ENCODE measurements at regions not wholly inside any gene's neighbourhood (a gene's known extent, or its start where the extent isn't known, plus 50 kb on each side); places are given as distances from the start of the nearest gene placed in this dataset.
"Not testable (repeated sequence)": the region's sequence is repeated elsewhere in the genome, so short reads cannot be mapped to it uniquely, and the experiment has no call there.

GRCh38 chr18:11470941-11471340 lies 138.5 kb upstream of the SLC35G4 start:
- no peak for TF ChIP-seq CTCF (IDR thresholded peaks at IDR 0.05)
- no peaks in the 10 kb centered on the region for H3K27me3 ChIP-seq
- DNase-seq (ENCODE audit: low spot score in 2 of 2), result no peak
- no peaks in the 10 kb centered on the region for H3K4me1 ChIP-seq
- no peaks in the 10 kb centered on the region for H3K36me3 ChIP-seq
- no peaks in the 10 kb centered on the region for H3K9me3 ChIP-seq
- H3K27ac ChIP-seq, result no peak overlapping the region
- no peak overlapping the region for H3K4me3 ChIP-seq
- intact Hi-C loops (cut with DNase I), result no loop called here

GRCh38 chr18:11468617-11469016 lies 140.8 kb upstream of the SLC35G4 start:
- no peak for TF ChIP-seq CTCF (IDR thresholded peaks at IDR 0.05)
- Histone ChIP-seq H3K27me3 (no peaks in the 10 kb centered on the region), H3K27ac (no peak overlapping the region), H3K9me3 (no peaks in the 10 kb centered on the region), H3K4me3 (no peak overlapping the region), H3K36me3 (no peaks in the 10 kb centered on the region), H3K4me1 (no peaks in the 10 kb centered on the region)
- intact Hi-C loops (cut with DNase I), result no loop called here
- no peak for DNase-seq (ENCODE audit: low spot score in 2 of 2)

- Histone ChIP-seq H3K36me3 (no peaks in the 10 kb centered on the region), H3K9me3 (no peaks in the 10 kb centered on the region), H3K27me3 (no peaks in the 10 kb centered on the region), H3K27ac (no peak overlapping the region), H3K4me3 (no peak overlapping the region), H3K4me1 (no peaks in the 10 kb centered on the region)
- DNase-seq (ENCODE audit: low spot score in 2 of 2), result no peak
- no peak for TF ChIP-seq CTCF (IDR thresholded peaks at IDR 0.05)
- intact Hi-C loops (cut with DNase I), result no loop called here
Observed at GRCh38 chr18:11468120-11468519, 141.3 kb upstream of the SLC35G4 start.

GRCh38 chr18:11467611-11468010 lies 141.8 kb upstream of the SLC35G4 start:
- no peak for TF ChIP-seq CTCF (IDR thresholded peaks at IDR 0.05)
- Histone ChIP-seq H3K9me3 (no peaks in the 10 kb centered on the region), H3K4me1 (no peaks in the 10 kb centered on the region), H3K36me3 (no peaks in the 10 kb centered on the region), H3K27ac (no peak overlapping the region), H3K4me3 (no peak overlapping the region), H3K27me3 (no peaks in the 10 kb centered on the region)
- DNase-seq (ENCODE audit: low spot score in 2 of 2), result no peak
- intact Hi-C loops (cut with DNase I), result no loop called here

GRCh38 chr18:11464129-11464528 lies 145.3 kb upstream of the SLC35G4 start:
- H3K4me3 ChIP-seq, result no peak overlapping the region
- H3K27ac ChIP-seq, result no peak overlapping the region
- intact Hi-C loops (cut with DNase I), result no loop called here
- no peak for TF ChIP-seq CTCF (IDR thresholded peaks at IDR 0.05)
- H3K9me3 ChIP-seq, result no peaks in the 10 kb centered on the region
- no peaks in the 10 kb centered on the region for H3K4me1 ChIP-seq
- H3K27me3 ChIP-seq, result no peaks in the 10 kb centered on the region
- DNase-seq (ENCODE audit: low spot score in 2 of 2), result no peak
- H3K36me3 ChIP-seq, result no peaks in the 10 kb centered on the region

GRCh38 chr18:11458447-11458846 lies 150.9 kb upstream of the SLC35G4 start:
- no peak overlapping the region for H3K4me3 ChIP-seq
- no peak overlapping the region for H3K27ac ChIP-seq
- TF ChIP-seq CTCF (IDR thresholded peaks at IDR 0.05), result no peak
- no peak for DNase-seq (ENCODE audit: low spot score in 2 of 2)
- intact Hi-C loops (cut with DNase I), result no loop called here
- H3K27me3 ChIP-seq, result no peaks in the 10 kb centered on the region
- H3K9me3 ChIP-seq, result no peaks in the 10 kb centered on the region
- H3K4me1 ChIP-seq, result no peaks in the 10 kb centered on the region
- H3K36me3 ChIP-seq, result no peaks in the 10 kb centered on the region

- H3K4me3 ChIP-seq; intact Hi-C loops (cut with DNase I); H3K27ac ChIP-seq; H3K36me3 ChIP-seq; H3K9me3 ChIP-seq; DNase-seq (ENCODE audit: low spot score in 2 of 2); H3K27me3 ChIP-seq; H3K4me1 ChIP-seq: not testable (repeated sequence)
Observed at GRCh38 chr18:11457853-11458252, 151.5 kb upstream of the SLC35G4 start.
